ENCODE measurements at regions not wholly inside any gene's neighbourhood (a gene's known extent, or its start where the extent isn't known, plus 50 kb on each side); places are given as distances from the start of the nearest gene placed in this dataset.

GRCh38 chr5:54889826-54890225 lies 95.6 kb downstream of the ESM1 start:
- POLR2A ChIA-PET, result no interaction called here
- peak; percentile 44; the same call in 1 of the 2 replicates for ATAC-seq
- BruUV-seq (replicated peaks), result no TSS peak
- DNase-seq (ENCODE audit: low read depth, low spot score), result no peak
- Histone ChIP-seq H3K4me1 (ENCODE audit: control insufficient read depth in 1 of 2, insufficient read depth in 2 of 2, low read length in 2 of 2) (peaks cover 6 to 8% of the 10 kb centered on the region in 2 experiments; a peak in 3 of 4 replicates), H3K9ac (ENCODE audit: low read length) (no peak overlapping the region), H3K36me3 (ENCODE audit: control insufficient read depth in 1 of 2, insufficient read depth in 2 of 2, low read length in 2 of 2) (no peaks in the 10 kb centered on the region), H3K9me2 (ENCODE audit: insufficient read depth) (no peaks in the 10 kb centered on the region), H3K4me2 (ENCODE audit: low read length) (peak overlapping the region; percentile 29; the same call in 1 of the 2 replicates), H3K27me3 (ENCODE audit: insufficient read depth, low read length) (no peaks in the 10 kb centered on the region; the same call in 1 of the 2 replicates), H2AFZ (ENCODE audit: low read depth, low read length, poor library complexity, severe bottlenecking) (no peak overlapping the region), H3K79me2 (ENCODE audit: insufficient read depth, low read length) (no peaks in the 10 kb centered on the region), H3K4me3 (replicated peaks in 1 of 2; ENCODE audit: low read depth in 1 of 2, low read length in 2 of 2) (no peak overlapping the region), H3K27ac (ENCODE audit: low read depth, low read length) (no peak overlapping the region), H4K20me1 (ENCODE audit: insufficient read depth) (no peaks in the 10 kb centered on the region), H3K9me3 (ENCODE audit: control insufficient read depth in 1 of 2, insufficient read depth in 1 of 2, low read depth in 1 of 2, low read length in 2 of 2) (no peaks in the 10 kb centered on the region)
- TF ChIP-seq TCF7L2 (IDR thresholded peaks at IDR 0.05; ENCODE audit: borderline replicate concordance, extremely low read depth, insufficient read depth, insufficient read length) (no peak), REST (IDR thresholded peaks at IDR 0.05; ENCODE audit: low read depth) (no peak)
- RAD21 ChIA-PET (ENCODE audit: low non-redundant PET in 1 of 2, low total read pairs in 2 of 2, uncharacterized antibody in 2 of 2, unreplicated experiment in 2 of 2), result no interaction called here
- intact Hi-C loops (cut with micrococcal nuclease), result loop anchor here (10.0 kb wide), 1 partner anchor 645 kb away; no protein-coding TSS in a partner anchor
- CTCF ChIA-PET, result no interaction called here

GRCh38 chr5:54887663-54888062 lies 97.7 kb downstream of the ESM1 start:
- BruUV-seq (replicated peaks), result no TSS peak
- DNase-seq (ENCODE audit: low read depth, low spot score) (no peak), ATAC-seq (no peak)
- H3K27ac ChIP-seq (ENCODE audit: low read depth, low read length), result no peak overlapping the region
- H3K36me3 ChIP-seq (ENCODE audit: control insufficient read depth in 1 of 2, insufficient read depth in 2 of 2, low read length in 2 of 2), result no peaks in the 10 kb centered on the region
- peaks cover 6 to 8% of the 10 kb centered on the region in 2 experiments; a peak in 3 of 4 replicates for H3K4me1 ChIP-seq (ENCODE audit: control insufficient read depth in 1 of 2, insufficient read depth in 2 of 2, low read length in 2 of 2)
- no peaks in the 10 kb centered on the region for H3K79me2 ChIP-seq (ENCODE audit: insufficient read depth, low read length)
- ChIA-PET RAD21 (ENCODE audit: low non-redundant PET in 1 of 2, low total read pairs in 2 of 2, uncharacterized antibody in 2 of 2, unreplicated experiment in 2 of 2) (no interaction called here), POLR2A (no interaction called here), CTCF (interaction anchor here (1.0 to 1.6 kb wide), 3 partner anchors 17 to 644 kb away, joined by 3 to 4 read pairs (median 3); no protein-coding TSS in a partner anchor)
- no peaks in the 10 kb centered on the region for H3K9me3 ChIP-seq (ENCODE audit: control insufficient read depth in 1 of 2, insufficient read depth in 1 of 2, low read depth in 1 of 2, low read length in 2 of 2)
- no peaks in the 10 kb centered on the region for H4K20me1 ChIP-seq (ENCODE audit: insufficient read depth)
- intact Hi-C loops (cut with micrococcal nuclease), result no loop called here
- no peak overlapping the region for H3K4me2 ChIP-seq (ENCODE audit: low read length)
- no peak overlapping the region for H3K9ac ChIP-seq (ENCODE audit: low read length)
- H3K4me3 ChIP-seq (replicated peaks in 1 of 2; ENCODE audit: low read depth in 1 of 2, low read length in 2 of 2), result no peak overlapping the region
- no peak overlapping the region for H2AFZ ChIP-seq (ENCODE audit: low read depth, low read length, poor library complexity, severe bottlenecking)
- TF ChIP-seq POLR2AphosphoS5 (IDR thresholded peaks at IDR 0.05; ENCODE audit: low read depth, low read length) (no peak), EZH2 (IDR thresholded peaks at IDR 0.05) (no peak), SIN3A (IDR thresholded peaks at IDR 0.05; ENCODE audit: low read depth) (no peak), REST (IDR thresholded peaks at IDR 0.05; ENCODE audit: low read depth) (no peak)
- no peaks in the 10 kb centered on the region for H3K9me2 ChIP-seq (ENCODE audit: insufficient read depth)
- no peaks in the 10 kb centered on the region; the same call in 1 of the 2 replicates for H3K27me3 ChIP-seq (ENCODE audit: insufficient read depth, low read length)

Measured in HCT116 (cell line).